ENCODE measurements at regions not wholly inside any gene's neighbourhood (a gene's known extent, or its start where the extent isn't known, plus 50 kb on each side); places are given as distances from the start of the nearest gene placed in this dataset.

DNA sequence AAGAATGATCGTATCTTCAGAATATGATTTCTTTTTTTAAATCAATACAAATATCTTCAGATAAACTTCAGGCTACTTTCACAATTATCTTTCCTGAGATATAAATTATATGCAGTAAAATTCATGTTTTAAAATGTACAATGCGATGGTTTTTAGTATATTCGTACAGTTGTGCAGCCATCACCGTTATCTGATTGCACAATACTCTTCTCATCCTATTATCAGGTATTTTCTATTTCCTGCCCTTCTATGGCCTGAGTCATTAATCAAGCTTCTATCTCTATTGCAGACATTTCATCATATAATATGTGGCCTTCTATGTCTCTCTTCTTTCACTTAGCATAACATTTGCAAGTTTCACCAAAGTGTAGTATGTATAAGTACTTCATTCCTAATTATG is 1360.2 kb upstream of the SLC10A2 start:
- H3K4me3 ChIP-seq (ENCODE audit: control insufficient read depth, low read depth, low read length) = no peak overlapping the region
- no peak for DNase-seq (ENCODE audit: low read depth)
- TF ChIP-seq, protein P1, sequence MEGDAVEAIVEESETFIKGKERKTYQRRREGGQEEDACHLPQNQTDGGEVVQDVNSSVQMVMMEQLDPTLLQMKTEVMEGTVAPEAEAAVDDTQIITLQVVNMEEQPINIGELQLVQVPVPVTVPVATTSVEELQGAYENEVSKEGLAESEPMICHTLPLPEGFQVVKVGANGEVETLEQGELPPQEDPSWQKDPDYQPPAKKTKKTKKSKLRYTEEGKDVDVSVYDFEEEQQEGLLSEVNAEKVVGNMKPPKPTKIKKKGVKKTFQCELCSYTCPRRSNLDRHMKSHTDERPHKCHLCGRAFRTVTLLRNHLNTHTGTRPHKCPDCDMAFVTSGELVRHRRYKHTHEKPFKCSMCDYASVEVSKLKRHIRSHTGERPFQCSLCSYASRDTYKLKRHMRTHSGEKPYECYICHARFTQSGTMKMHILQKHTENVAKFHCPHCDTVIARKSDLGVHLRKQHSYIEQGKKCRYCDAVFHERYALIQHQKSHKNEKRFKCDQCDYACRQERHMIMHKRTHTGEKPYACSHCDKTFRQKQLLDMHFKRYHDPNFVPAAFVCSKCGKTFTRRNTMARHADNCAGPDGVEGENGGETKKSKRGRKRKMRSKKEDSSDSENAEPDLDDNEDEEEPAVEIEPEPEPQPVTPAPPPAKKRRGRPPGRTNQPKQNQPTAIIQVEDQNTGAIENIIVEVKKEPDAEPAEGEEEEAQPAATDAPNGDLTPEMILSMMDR (conservative IDR thresholded peaks at IDR 0.05; ENCODE audit: control insufficient read depth, insufficient read depth, low read depth, low read length) = no peak

DNA sequence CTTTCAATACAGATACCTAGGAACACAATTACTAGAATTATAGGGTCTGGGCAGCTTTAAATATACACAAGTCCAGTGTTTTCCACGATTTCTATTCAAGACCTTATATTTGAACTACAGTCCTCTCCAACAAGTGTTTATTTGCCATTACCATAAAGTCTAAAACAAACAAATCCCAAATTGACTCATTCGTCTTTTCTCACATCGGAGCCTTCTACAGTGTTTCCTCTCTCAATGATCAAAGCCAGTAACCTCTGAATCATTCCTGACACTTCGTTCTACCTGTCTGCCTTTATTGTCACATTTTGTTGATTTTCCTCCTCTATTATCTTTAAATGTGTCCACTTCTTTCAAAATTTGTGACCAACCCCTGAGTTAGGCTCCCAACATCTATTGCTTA is 1356.5 kb upstream of the SLC10A2 start:
- TF ChIP-seq, protein P1 (conservative IDR thresholded peaks at IDR 0.05; ENCODE audit: control insufficient read depth, insufficient read depth, low read depth, low read length) = no peak
- DNase-seq (ENCODE audit: low read depth) = no peak
- H3K4me3 ChIP-seq (ENCODE audit: control insufficient read depth, low read depth, low read length) = no peak overlapping the region

DNA sequence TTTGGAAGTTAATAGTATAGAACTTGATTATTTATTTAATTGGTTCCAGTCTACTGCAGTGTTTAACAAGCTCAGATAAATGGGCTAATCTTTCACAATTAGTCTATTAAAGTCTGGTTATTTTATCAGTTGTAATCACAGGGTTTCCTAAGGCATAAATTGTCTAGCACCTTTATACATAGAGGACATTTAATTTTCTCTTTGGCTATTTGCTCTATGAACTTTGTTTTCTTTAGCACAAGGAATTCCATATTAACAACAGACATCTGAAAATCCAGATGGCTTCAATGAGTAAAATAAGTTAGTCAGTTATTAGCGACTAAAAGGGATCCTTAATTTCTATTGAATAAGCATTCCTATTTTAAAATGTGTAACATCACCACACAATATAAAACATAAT is 1350.8 kb upstream of the SLC10A2 start:
- TF ChIP-seq, protein P1 (conservative IDR thresholded peaks at IDR 0.05; ENCODE audit: control insufficient read depth, insufficient read depth, low read depth, low read length) = no peak
- DNase-seq (ENCODE audit: low read depth) = no peak
- H3K4me3 ChIP-seq (ENCODE audit: control insufficient read depth, low read depth, low read length) = no peak overlapping the region

DNA sequence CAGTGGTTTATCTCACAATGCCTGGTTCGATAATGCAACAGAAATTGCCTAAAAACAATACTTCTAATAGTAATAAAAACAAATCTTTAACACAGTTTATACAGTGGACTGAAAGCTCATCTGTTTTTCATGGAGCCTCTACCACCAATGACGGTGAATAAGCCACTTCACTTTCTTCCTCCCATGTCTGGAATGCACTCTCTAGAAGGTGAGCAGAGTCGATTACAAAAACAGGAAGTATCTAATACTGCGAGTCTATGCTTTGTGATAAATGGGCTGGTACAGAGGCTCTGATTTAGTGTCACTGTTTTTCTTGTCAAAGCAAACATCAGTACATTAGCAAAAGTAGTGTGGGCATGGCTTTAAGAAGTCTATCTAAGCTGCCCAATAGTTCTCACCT is 1348.6 kb upstream of the SLC10A2 start:
- H3K4me3 ChIP-seq (ENCODE audit: control insufficient read depth, low read depth, low read length) = no peak overlapping the region
- TF ChIP-seq, protein P1 (conservative IDR thresholded peaks at IDR 0.05; ENCODE audit: control insufficient read depth, insufficient read depth, low read depth, low read length) = no peak
- DNase-seq (ENCODE audit: low read depth) = no peak

DNA sequence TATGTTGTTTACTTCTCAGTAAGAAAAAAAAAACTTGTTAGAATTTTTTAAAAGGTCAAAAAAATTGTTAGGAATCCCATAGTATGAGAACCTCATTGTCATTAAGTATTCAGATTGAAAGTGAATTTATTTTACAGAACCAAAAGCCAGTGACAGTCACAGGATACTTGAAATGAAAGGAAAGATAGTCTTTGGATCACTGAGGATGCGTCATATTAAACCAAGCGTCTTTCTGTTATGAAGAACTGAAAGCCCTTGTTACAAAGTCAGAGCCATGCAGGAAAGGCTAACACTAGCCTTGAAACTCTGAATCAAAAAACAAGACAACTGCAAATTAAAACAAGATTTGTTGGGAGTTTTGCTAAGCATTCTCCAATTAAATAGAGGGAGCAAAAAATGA is 1348.0 kb upstream of the SLC10A2 start:
- TF ChIP-seq, protein P1 (conservative IDR thresholded peaks at IDR 0.05; ENCODE audit: control insufficient read depth, insufficient read depth, low read depth, low read length) = no peak
- H3K4me3 ChIP-seq (ENCODE audit: control insufficient read depth, low read depth, low read length) = no peak overlapping the region
- DNase-seq (ENCODE audit: low read depth) = no peak

DNA sequence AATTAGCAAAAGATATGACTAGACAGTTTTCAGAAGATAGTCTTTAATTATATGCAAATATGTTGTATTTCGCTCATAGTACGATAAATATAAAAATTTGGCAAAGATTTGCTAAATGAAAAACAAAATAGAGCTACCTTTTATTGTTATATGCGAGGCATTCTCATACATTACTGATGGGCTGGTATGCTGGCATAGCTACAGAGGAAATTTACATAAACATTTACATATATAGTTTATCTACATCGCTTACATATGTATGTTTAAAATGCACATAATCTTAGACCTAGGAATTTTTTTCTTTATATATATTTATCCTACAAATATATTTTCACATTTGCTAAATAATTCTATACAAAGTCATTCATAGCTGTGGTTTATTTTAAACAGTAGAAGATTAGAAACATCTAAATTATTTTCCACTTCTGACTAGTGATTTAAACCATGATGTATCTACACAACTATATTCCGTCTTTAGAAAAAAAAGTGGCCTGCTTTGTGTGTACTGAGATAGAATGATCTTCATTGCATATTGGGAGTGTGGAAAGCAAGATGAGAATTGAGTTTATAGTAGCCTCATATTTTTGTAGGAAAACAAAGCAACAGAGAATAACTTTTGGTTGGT is 1345.0 kb upstream of the SLC10A2 start:
- no peak overlapping the region for H3K4me3 ChIP-seq (ENCODE audit: control insufficient read depth, low read depth, low read length)
- DNase-seq (ENCODE audit: low read depth) = no peak
- TF ChIP-seq, protein P1 (conservative IDR thresholded peaks at IDR 0.05; ENCODE audit: control insufficient read depth, insufficient read depth, low read depth, low read length) = no peak

DNA sequence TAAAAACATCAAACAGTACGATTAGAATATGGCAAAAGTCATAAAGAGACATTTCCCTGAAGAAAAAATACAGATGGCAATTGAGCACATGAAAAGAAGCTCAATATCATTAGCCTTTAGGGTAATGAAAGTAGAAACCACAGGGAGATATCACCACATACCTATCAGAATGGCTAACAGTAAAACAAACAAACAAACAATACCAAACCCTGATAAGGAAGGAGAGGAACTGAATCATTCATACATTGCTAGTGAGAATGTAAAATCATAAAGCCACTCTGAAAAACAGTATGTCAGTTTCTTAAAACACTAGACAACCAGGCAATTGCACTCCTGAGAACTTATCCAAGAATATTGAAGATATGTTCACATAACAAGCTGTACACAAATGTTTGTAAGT is 1342.5 kb upstream of the SLC10A2 start:
- TF ChIP-seq, protein P1 (conservative IDR thresholded peaks at IDR 0.05; ENCODE audit: control insufficient read depth, insufficient read depth, low read depth, low read length) = no peak
- H3K4me3 ChIP-seq (ENCODE audit: control insufficient read depth, low read depth, low read length) = no peak overlapping the region
- DNase-seq (ENCODE audit: low read depth) = no peak
